Sigmoid colon (tissue), 4 donors: ENCODE measurements at regions not wholly inside any gene's neighbourhood (a gene's known extent, or its start where the extent isn't known, plus 50 kb on each side); places are given as distances from the start of the nearest gene placed in this dataset.

Experiments used
- CTCF ChIP-seq, 4 experiments: fragments of 450-650 bp in 3 of 4; fragments of 200-600 bp in 1 of 4; IDR thresholded peaks; one replicate each; pipeline ENCODE4 v1.5.1; 2016 to 2019; ENCODE audit warnings: antibody characterized with exemption in 4 of 4, mild to moderate bottlenecking in 3 of 4, moderate library complexity in 2 of 4
- POLR2AphosphoS5 ChIP-seq, 4 donors: sonication (generic); formaldehyde crosslinking; IDR thresholded peaks; one replicate each; pipeline ENCODE4 v1.6.1; 2017; ENCODE audit warnings: antibody characterized with exemption in 4 of 4

DNA sequence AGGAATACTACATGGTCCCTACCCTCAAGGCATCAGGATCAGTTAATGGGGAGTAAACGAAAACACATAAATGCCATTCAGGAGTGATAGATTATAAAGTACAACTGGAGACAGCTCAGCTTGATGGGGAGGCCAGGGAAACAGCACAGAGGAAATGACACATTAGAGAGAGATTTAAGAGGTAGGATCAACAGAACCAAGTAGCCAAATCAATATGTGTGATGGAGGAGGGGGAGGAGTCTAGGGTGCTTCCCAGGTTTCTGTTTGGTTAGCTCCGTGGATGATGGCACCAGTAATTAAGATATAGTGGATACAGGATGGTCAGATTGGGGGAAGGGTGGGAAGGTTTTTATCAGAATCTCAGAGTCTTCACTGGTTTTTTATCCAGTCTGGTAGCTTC is 229.5 kb upstream of the ROPN1 start:
- no peak for TF ChIP-seq POLR2AphosphoS5 (IDR thresholded peaks at IDR 0.05)
- TF ChIP-seq CTCF (IDR thresholded peaks at IDR 0.05): no peak
